Choroid plexus epithelial cell (primary cell): ENCODE measurements at regions not wholly inside any gene's neighbourhood (a gene's known extent, or its start where the extent isn't known, plus 50 kb on each side); places are given as distances from the start of the nearest gene placed in this dataset.
A peak's percentile ranks its signal among the peaks of the same experiment; 100 is the strongest.

ENCODE experiments used
- DNase-seq: peaks from one replicate; pipeline ENCODE4 v3.0.0-alpha.2; 2010; ENCODE audit warnings: low read depth
- H3K4me3 ChIP-seq: 2 replicates; pipeline ENCODE4 v1.5.1; 2011; ENCODE audit warnings: low read depth, mild to moderate bottlenecking, control low read depth, low read length, moderate library complexity
- TF ChIP-seq, protein P1 (sequence below): conservative IDR thresholded peaks from 2 replicates; pipeline ENCODE4 v1.5.1; 2011; ENCODE audit warnings: low read depth, mild to moderate bottlenecking, control low read depth, inconsistent platforms, low read length, moderate library complexity

- TF ChIP-seq, protein P1, sequence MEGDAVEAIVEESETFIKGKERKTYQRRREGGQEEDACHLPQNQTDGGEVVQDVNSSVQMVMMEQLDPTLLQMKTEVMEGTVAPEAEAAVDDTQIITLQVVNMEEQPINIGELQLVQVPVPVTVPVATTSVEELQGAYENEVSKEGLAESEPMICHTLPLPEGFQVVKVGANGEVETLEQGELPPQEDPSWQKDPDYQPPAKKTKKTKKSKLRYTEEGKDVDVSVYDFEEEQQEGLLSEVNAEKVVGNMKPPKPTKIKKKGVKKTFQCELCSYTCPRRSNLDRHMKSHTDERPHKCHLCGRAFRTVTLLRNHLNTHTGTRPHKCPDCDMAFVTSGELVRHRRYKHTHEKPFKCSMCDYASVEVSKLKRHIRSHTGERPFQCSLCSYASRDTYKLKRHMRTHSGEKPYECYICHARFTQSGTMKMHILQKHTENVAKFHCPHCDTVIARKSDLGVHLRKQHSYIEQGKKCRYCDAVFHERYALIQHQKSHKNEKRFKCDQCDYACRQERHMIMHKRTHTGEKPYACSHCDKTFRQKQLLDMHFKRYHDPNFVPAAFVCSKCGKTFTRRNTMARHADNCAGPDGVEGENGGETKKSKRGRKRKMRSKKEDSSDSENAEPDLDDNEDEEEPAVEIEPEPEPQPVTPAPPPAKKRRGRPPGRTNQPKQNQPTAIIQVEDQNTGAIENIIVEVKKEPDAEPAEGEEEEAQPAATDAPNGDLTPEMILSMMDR = no peak
- H3K4me3 ChIP-seq = no peak overlapping the region
- DNase-seq = no peak
Observed at GRCh38 chr4:96108146-96108545, 268.3 kb downstream of the PDHA2 start.

GRCh38 chr4:96112631-96113030 is 272.7 kb downstream of the PDHA2 start:
- TF ChIP-seq, protein P1 = no peak
- no peak for DNase-seq
- H3K4me3 ChIP-seq = no peak overlapping the region

DNA sequence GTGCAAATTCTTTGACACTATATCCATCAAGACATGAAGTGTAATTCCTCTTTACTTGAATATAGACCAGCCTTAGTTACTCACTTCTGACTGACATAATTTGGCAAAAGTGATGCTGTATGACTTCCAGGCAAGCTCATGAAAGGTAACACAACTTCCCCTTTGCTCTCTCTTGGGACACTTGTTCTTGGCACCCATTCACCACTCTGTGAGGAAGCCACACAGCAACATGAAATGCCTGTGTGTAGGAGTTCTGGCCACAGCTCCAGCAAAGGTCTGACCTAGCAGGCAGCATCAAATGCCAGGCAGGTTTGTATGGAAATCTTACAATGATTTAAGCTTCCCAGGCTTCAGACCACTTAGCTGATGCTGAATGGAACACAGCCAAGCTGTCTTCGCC is 280.3 kb downstream of the PDHA2 start:
- TF ChIP-seq, protein P1 = no peak
- no peak overlapping the region for H3K4me3 ChIP-seq
- DNase-seq = peak; percentile 15

- no peak overlapping the region for H3K4me3 ChIP-seq
- TF ChIP-seq, protein P1 = no peak
- DNase-seq = no peak
Observed at GRCh38 chr4:96126227-96126626, 286.3 kb downstream of the PDHA2 start.

DNA sequence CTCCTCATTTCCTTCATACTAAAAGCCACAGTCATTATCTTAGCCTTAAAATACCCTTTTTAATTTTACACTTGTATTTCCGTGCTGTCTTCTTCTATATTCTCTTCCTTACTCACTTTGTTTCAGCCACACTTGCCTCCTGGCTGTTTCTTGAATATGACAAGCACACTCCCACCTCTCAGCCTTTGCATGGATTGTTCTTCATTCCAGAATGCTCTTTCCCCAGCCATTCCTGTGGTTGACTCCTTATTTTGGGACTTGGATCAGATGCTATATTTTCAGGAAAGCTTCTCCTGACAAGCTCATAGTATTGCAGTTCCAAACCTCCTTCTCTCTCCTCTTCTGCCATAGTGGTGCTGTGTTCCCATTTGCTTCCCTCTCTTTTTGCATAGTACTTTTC is 291.3 kb downstream of the PDHA2 start:
- DNase-seq = no peak
- TF ChIP-seq, protein P1 = no peak
- no peak overlapping the region for H3K4me3 ChIP-seq

DNA sequence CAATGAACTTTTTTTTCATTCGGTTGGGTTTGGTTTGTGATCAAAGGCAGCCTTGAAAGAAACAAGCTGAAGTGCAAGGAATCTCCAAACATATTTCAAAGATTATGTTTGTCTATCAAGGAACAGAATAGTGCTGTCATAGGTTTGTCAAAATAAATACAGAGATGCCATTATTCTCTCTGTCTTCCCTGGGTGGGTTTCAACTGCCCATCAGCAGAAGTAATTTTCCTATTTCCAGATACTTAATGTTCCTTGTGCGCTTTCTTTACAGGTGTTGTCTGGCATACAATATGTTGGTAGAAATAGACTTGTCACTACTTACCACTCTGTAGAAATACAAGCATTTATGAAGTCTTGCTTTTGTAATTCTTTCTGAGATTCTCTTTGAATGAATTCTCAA is 294.9 kb downstream of the PDHA2 start:
- no peak for DNase-seq
- TF ChIP-seq, protein P1 = no peak
- H3K4me3 ChIP-seq = no peak overlapping the region

GRCh38 chr4:96136056-96136455 is 296.2 kb downstream of the PDHA2 start:
- TF ChIP-seq, protein P1 = no peak
- DNase-seq = peak; percentile 28
- no peak overlapping the region for H3K4me3 ChIP-seq
